ENCODE measurements at regions not wholly inside any gene's neighbourhood (a gene's known extent, or its start where the extent isn't known, plus 50 kb on each side); places are given as distances from the start of the nearest gene placed in this dataset.
A peak's percentile ranks its signal among the peaks of the same experiment; 100 is the strongest.
"Not testable (repeated sequence)": the region's sequence is repeated elsewhere in the genome, so short reads cannot be mapped to it uniquely, and the experiment has no call there.

- H3K4me1 ChIP-seq (ENCODE audit: control insufficient read depth in 1 of 2, low read depth in 2 of 2); H3K9me3 ChIP-seq; DNase-seq (ENCODE audit: low spot score); ATAC-seq (ENCODE audit: insufficient number of reproducible peaks, low FRiP score, low read depth); H3K27me3 ChIP-seq (replicated peaks; ENCODE audit: insufficient read depth); H3K27ac ChIP-seq; H3K36me3 ChIP-seq; H3K4me3 ChIP-seq: not testable (repeated sequence)
These were observed 84.7 kb downstream of the METTL2B start for GRCh38 chr7:128561116-128561722.

DNA sequence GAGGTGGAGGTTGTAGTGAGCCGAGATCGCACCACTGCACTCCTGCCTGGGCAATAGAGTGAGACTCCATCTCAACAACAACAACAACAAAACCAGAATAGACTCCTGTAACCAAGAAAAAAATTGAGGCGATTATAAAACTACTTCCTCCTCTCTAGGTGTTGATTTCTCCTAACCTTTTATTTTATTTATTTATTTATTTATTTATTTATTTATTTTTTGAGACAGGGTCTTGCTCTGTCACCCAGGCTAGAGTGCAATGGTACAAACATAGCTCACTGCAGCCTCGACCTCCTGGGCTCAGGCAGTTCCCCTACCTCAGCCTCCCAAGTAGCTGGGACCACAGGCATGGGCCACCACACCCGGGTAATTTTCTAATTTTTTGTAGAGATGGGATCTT lies 86.2 kb downstream of the METTL2B start:
- not testable (repeated sequence) for H3K4me3 ChIP-seq; ATAC-seq (ENCODE audit: insufficient number of reproducible peaks, low FRiP score, low read depth); H3K27me3 ChIP-seq (replicated peaks; ENCODE audit: insufficient read depth); H3K9me3 ChIP-seq; H3K4me1 ChIP-seq (ENCODE audit: control insufficient read depth in 1 of 2, low read depth in 2 of 2); H3K27ac ChIP-seq; DNase-seq (ENCODE audit: low spot score); H3K36me3 ChIP-seq

- not testable (repeated sequence) for H3K36me3 ChIP-seq; H3K27me3 ChIP-seq (replicated peaks; ENCODE audit: insufficient read depth); H3K9me3 ChIP-seq; H3K4me3 ChIP-seq; H3K4me1 ChIP-seq (ENCODE audit: control insufficient read depth in 1 of 2, low read depth in 2 of 2); H3K27ac ChIP-seq; DNase-seq (ENCODE audit: low spot score); ATAC-seq (ENCODE audit: insufficient number of reproducible peaks, low FRiP score, low read depth)
These were observed 87.7 kb downstream of the METTL2B start for GRCh38 chr7:128564123-128564700.

DNA sequence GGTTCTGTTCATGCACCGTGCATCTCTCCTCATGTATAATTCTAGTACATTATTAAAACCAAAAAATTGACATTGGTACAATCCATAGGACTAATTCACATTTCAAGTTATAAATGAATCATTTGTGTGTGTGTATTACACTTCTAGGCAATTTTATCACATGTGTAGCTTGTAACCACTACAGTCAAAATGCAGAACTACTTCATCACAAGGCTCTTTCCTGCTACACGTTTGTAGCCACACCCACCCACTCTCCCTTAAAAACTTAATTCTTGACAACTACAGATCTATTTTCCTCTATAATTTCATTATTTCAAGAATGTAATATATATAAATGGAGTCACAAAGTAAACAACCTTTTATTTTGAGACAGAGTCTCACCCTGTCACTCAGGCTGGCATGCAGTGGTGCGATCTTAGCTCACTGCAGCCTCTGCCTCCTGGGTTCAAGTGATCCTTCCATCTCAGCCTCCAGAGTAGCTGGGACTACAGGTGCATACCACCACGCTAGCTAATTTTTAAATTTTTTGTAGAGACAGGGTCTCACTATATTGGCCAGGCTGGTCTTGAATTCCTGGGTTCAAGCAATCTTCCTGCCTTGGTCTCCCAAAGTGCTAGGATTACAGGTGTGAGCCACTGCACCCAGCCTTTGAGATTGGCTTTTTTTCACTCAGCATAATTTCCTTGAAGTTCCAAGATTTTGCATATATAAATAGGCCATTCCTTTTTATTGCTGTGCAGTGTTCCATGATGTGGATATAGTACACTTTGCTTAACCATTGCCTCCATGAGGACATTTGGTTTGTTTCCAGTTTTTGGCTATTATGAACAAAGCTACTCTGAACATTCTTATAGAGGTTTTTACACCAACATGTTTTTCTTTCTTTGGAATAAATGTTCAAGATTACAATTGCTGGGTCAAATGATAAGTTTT lies 88.7 kb downstream of the METTL2B start:
- not testable (repeated sequence) for H3K9me3 ChIP-seq; H3K27ac ChIP-seq; ATAC-seq (ENCODE audit: insufficient number of reproducible peaks, low FRiP score, low read depth); H3K36me3 ChIP-seq; H3K4me3 ChIP-seq; H3K27me3 ChIP-seq (replicated peaks; ENCODE audit: insufficient read depth); H3K4me1 ChIP-seq (ENCODE audit: control insufficient read depth in 1 of 2, low read depth in 2 of 2); DNase-seq (ENCODE audit: low spot score)

DNA sequence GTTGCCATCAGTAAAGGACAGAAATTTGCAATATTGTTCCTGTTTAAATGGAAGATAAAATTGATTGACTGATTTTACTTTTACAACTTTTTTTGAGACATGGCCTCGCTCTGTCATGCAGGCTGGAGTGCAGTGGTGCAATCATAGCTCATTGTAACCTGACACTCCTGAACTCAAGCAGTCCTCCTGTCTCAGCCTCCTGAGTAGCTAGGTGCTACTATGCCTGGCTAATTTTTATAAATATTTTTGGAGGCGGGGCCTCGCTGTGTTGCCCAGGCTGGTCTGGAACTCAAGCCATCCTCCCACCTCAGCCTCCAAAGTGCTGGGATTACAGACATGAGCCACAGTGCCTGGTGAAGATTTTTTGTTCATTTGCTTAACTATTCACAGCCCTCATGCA lies 96.8 kb upstream of the GARIN1A start:
- H3K4me3 ChIP-seq; ATAC-seq (ENCODE audit: insufficient number of reproducible peaks, low FRiP score, low read depth); H3K27me3 ChIP-seq (replicated peaks; ENCODE audit: insufficient read depth); H3K27ac ChIP-seq; H3K4me1 ChIP-seq (ENCODE audit: control insufficient read depth in 1 of 2, low read depth in 2 of 2); H3K36me3 ChIP-seq; H3K9me3 ChIP-seq; DNase-seq (ENCODE audit: low spot score): not testable (repeated sequence)

GRCh38 chr7:128576953-128577352 lies 95.1 kb upstream of the GARIN1A start:
- H3K27me3 ChIP-seq (replicated peaks; ENCODE audit: insufficient read depth); H3K4me1 ChIP-seq (ENCODE audit: control insufficient read depth in 1 of 2, low read depth in 2 of 2); DNase-seq (ENCODE audit: low spot score); H3K4me3 ChIP-seq; H3K36me3 ChIP-seq; ATAC-seq (ENCODE audit: insufficient number of reproducible peaks, low FRiP score, low read depth); H3K9me3 ChIP-seq; H3K27ac ChIP-seq: not testable (repeated sequence)

DNA sequence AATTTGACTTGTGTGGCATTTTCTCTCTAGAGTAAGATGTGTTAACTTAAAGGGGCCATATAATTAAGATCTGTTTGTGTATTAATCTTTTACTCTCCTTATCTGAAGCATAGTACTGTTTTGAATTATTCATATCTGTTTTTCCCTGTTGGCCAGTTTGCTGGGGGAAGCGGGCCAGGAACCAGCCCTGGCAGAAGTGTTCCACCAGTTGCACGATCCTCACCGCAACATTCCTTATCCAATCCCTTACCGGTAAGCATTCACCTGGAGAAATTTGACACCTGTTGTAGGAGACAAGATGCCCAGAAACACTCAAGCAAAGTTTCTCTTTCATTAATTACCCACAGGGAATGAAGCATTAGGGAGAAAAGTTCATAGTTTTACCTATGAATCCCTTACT lies 92.2 kb upstream of the GARIN1A start:
- not testable (repeated sequence) for H3K27me3 ChIP-seq (replicated peaks; ENCODE audit: insufficient read depth); H3K4me3 ChIP-seq; H3K27ac ChIP-seq; H3K4me1 ChIP-seq (ENCODE audit: control insufficient read depth in 1 of 2, low read depth in 2 of 2); ATAC-seq (ENCODE audit: insufficient number of reproducible peaks, low FRiP score, low read depth); DNase-seq (ENCODE audit: low spot score); H3K9me3 ChIP-seq; H3K36me3 ChIP-seq

- peak overlapping the region in 1 of 2 donors; percentile 12 for H3K27ac ChIP-seq
- ATAC-seq (ENCODE audit: insufficient number of reproducible peaks, low FRiP score, low read depth); H3K36me3 ChIP-seq; H3K9me3 ChIP-seq; H3K4me3 ChIP-seq; DNase-seq (ENCODE audit: low spot score); H3K4me1 ChIP-seq (ENCODE audit: control insufficient read depth in 1 of 2, low read depth in 2 of 2); H3K27me3 ChIP-seq (replicated peaks; ENCODE audit: insufficient read depth): not testable (repeated sequence)
These were observed 91.0 kb upstream of the GARIN1A start for GRCh38 chr7:128581100-128581499.

GRCh38 chr7:128581825-128582561 lies 90.1 kb upstream of the GARIN1A start:
- not testable (repeated sequence) for ATAC-seq (ENCODE audit: insufficient number of reproducible peaks, low FRiP score, low read depth)

GRCh38 chr7:128586715-128587114 lies 85.4 kb upstream of the GARIN1A start:
- not testable (repeated sequence) for H3K27ac ChIP-seq; H3K4me3 ChIP-seq; H3K27me3 ChIP-seq (replicated peaks; ENCODE audit: insufficient read depth); DNase-seq (ENCODE audit: low spot score); H3K36me3 ChIP-seq; H3K4me1 ChIP-seq (ENCODE audit: control insufficient read depth in 1 of 2, low read depth in 2 of 2); ATAC-seq (ENCODE audit: insufficient number of reproducible peaks, low FRiP score, low read depth); H3K9me3 ChIP-seq

More at GRCh38 chr7:128581825-128582561, 90.1 kb upstream of the GARIN1A start:
- H3K36me3 ChIP-seq; H3K27ac ChIP-seq; H3K4me3 ChIP-seq; DNase-seq (ENCODE audit: low spot score); H3K9me3 ChIP-seq; H3K4me1 ChIP-seq (ENCODE audit: control insufficient read depth in 1 of 2, low read depth in 2 of 2); H3K27me3 ChIP-seq (replicated peaks; ENCODE audit: insufficient read depth): not testable (repeated sequence)
